Neural cell (in vitro differentiated cells): ENCODE measurements at regions not wholly inside any gene's neighbourhood (a gene's known extent, or its start where the extent isn't known, plus 50 kb on each side); places are given as distances from the start of the nearest gene placed in this dataset.

Experiments
- CTCF ChIP-seq: fragments of 450-650 bp; IDR thresholded peaks from 2 replicates; pipeline ENCODE4 v1.5.1; 2014; ENCODE audit warnings: antibody characterized with exemption, mild to moderate bottlenecking, moderate library complexity; ENCODE audit not compliant: poor library complexity, severe bottlenecking
- EP300 ChIP-seq: fragments of 450-650 bp; conservative IDR thresholded peaks from 2 replicates; pipeline ENCODE4 v1.6.1; 2014; ENCODE audit warnings: antibody characterized with exemption, mild to moderate bottlenecking, moderate library complexity; ENCODE audit not compliant: poor library complexity, severe bottlenecking
- POLR2AphosphoS5 ChIP-seq: IDR thresholded peaks from 2 replicates; pipeline ENCODE4 v1.6.1; 2012
- RAD21 ChIP-seq: fragments of 450-650 bp; conservative IDR thresholded peaks from 2 replicates; pipeline ENCODE4 v1.6.1; 2014; ENCODE audit warnings: antibody characterized with exemption, mild to moderate bottlenecking, moderate library complexity

- TF ChIP-seq EP300 (no peak), RAD21 (no peak), CTCF (no peak), POLR2AphosphoS5 (no peak)
These were observed 606.5 kb upstream of the PFKP start for GRCh38 chr10:2460812-2461211.
